ENCODE measurements at regions not wholly inside any gene's neighbourhood (a gene's known extent, or its start where the extent isn't known, plus 50 kb on each side); places are given as distances from the start of the nearest gene placed in this dataset.
"Not testable (repeated sequence)": the region's sequence is repeated elsewhere in the genome, so short reads cannot be mapped to it uniquely, and the experiment has no call there.

GRCh38 chrX:9388450-9388849, 76.4 kb upstream of the TBL1X start:
- no peak for DNase-seq

- no peak for DNase-seq
Measured at GRCh38 chrX:9390121-9390520, 74.7 kb upstream of the TBL1X start.

GRCh38 chrX:9390693-9391368, 74.0 kb upstream of the TBL1X start:
- DNase-seq = no peak

- no peak for DNase-seq
Measured at GRCh38 chrX:9392445-9392844, 72.4 kb upstream of the TBL1X start.

- DNase-seq = no peak
Measured at GRCh38 chrX:9393571-9393970, 71.3 kb upstream of the TBL1X start.

GRCh38 chrX:9394212-9394611, 70.6 kb upstream of the TBL1X start:
- DNase-seq = no peak

- DNase-seq = no peak
Measured at GRCh38 chrX:9396930-9397329, 67.9 kb upstream of the TBL1X start.

GRCh38 chrX:9401051-9401450, 63.8 kb upstream of the TBL1X start:
- DNase-seq = no peak

- no peak for DNase-seq
Measured at GRCh38 chrX:9403374-9403773, 61.5 kb upstream of the TBL1X start.

GRCh38 chrX:9405635-9406034, 59.2 kb upstream of the TBL1X start:
- DNase-seq = not testable (repeated sequence)

GRCh38 chrX:9410889-9411288, 54.0 kb upstream of the TBL1X start:
- not testable (repeated sequence) for DNase-seq

- not testable (repeated sequence) for DNase-seq
Measured at GRCh38 chrX:9411682-9412081, 53.2 kb upstream of the TBL1X start.

- DNase-seq = no peak
Measured at GRCh38 chrX:9414416-9414815, 50.4 kb upstream of the TBL1X start.
